Loucy (cell line): ENCODE measurements at regions not wholly inside any gene's neighbourhood (a gene's known extent, or its start where the extent isn't known, plus 50 kb on each side); places are given as distances from the start of the nearest gene placed in this dataset.

Experiments used
- H2AFZ ChIP-seq: fragments of 200-600 bp; sonication (generic); 2 replicates; pipeline ENCODE4 v1.6.0; 2016; ENCODE audit warnings: antibody characterized with exemption, mild to moderate bottlenecking, low read length, moderate library complexity
- H3F3A ChIP-seq: fragments of 200-600 bp; 2 replicates; pipeline ENCODE4 v1.6.0; 2016; ENCODE audit warnings: antibody characterized with exemption, low read depth, mild to moderate bottlenecking
- H3K27me3 ChIP-seq: fragments of 200-600 bp; sonication (generic); 2 replicates; pipeline ENCODE4 v1.6.1; 2014; ENCODE audit warnings: low read length, mild to moderate bottlenecking; ENCODE audit not compliant: insufficient read depth, poor library complexity, severe bottlenecking
- H3K36me3 ChIP-seq: fragments of 200-600 bp; sonication (generic); 2 replicates; pipeline ENCODE4 v1.6.1; 2016; ENCODE audit warnings: low read length; ENCODE audit not compliant: insufficient read depth
- H3K4me1 ChIP-seq: fragments of 200-600 bp; sonication (generic); 2 replicates; pipeline ENCODE4 v1.5.1; 2014; ENCODE audit warnings: low read length, mild to moderate bottlenecking; ENCODE audit not compliant: insufficient read depth, poor library complexity, severe bottlenecking
- H3K4me2 ChIP-seq: fragments of 200-600 bp; sonication (generic); 2 replicates; pipeline ENCODE4 v1.6.0; 2014; ENCODE audit warnings: antibody characterized with exemption, low read length, low read depth, mild to moderate bottlenecking; ENCODE audit not compliant: poor library complexity, severe bottlenecking
- H3K4me3 ChIP-seq: fragments of 200-600 bp; sonication (generic); 2 replicates; pipeline ENCODE4 v1.5.1; 2014; ENCODE audit warnings: low read length, mild to moderate bottlenecking, mixed read lengths; ENCODE audit not compliant: poor library complexity, severe bottlenecking
- H3K79me2 ChIP-seq: fragments of 200-600 bp; sonication (generic); 2 replicates; pipeline ENCODE4 v1.6.1; 2014; ENCODE audit warnings: low read length; ENCODE audit not compliant: insufficient read depth
- H3K9ac ChIP-seq: fragments of 200-600 bp; sonication (generic); 2 replicates; pipeline ENCODE4 v1.6.0; 2014; ENCODE audit warnings: mild to moderate bottlenecking, low read depth, low read length, moderate library complexity; ENCODE audit not compliant: poor library complexity, severe bottlenecking
- H3K9me2 ChIP-seq: fragments of 200-600 bp; sonication (generic); replicated peaks from 2 replicates; pipeline ENCODE4 v1.6.1; 2016; ENCODE audit warnings: low read depth, low read length, mixed read lengths
- H3K9me3 ChIP-seq: fragments of 200-600 bp; sonication (generic); 2 replicates; pipeline ENCODE4 v1.6.1; 2014; ENCODE audit warnings: mild to moderate bottlenecking, antibody characterized with exemption, low read length, low read depth; ENCODE audit not compliant: insufficient read depth
- H4K20me1 ChIP-seq: fragments of 200-600 bp; sonication (generic); 2 replicates; pipeline ENCODE4 v1.6.0; 2014; ENCODE audit warnings: antibody characterized with exemption, low read length, mild to moderate bottlenecking; ENCODE audit not compliant: insufficient read depth, poor library complexity, severe bottlenecking
- EZH2phosphoT487 ChIP-seq: fragments of 200-600 bp; IDR thresholded peaks from 2 replicates; pipeline ENCODE4 v1.6.1; 2018; ENCODE audit warnings: antibody characterized with exemption, mild to moderate bottlenecking, moderate library complexity, borderline replicate concordance
- TF ChIP-seq, protein P1 (sequence below): fragments of 200-600 bp; sonication (generic); conservative IDR thresholded peaks from 2 replicates; pipeline ENCODE4 v1.5.1; 2014; ENCODE audit warnings: mild to moderate bottlenecking, antibody characterized with exemption, low read length

DNA sequence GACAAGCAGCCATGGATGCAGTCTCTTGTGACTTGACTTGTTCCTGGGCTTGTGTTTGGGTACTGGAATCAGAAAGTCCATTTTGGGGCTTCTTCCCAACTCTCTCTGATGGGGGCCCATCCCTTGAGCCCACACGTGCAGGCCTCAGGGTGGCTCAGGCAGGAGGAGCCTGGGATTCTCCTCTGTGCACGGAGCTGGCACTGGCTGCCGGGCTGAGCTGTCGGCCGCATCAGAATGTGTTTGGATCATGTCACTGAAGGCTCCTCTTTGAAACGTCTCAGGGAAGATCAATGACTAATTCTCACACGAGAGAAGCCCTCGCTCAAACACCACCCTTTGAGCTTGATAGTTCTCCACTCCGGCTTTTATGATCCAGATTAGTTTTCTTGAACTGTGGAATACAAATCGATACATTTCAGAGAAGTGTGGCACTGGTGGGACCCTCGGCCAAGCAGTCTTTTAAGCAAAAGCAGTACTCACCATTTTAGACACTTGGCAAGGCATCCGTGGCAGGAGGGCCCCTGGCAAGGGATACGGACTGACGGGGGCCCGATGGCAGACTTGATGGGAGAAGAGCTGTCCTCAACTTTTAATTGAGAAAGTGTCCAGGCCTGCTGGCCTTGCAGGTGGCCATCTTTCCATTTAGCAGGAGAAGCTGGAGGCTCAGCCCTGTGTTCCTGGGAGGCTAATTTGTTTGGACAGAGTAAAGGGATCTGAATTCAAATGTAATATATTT lies 220.7 kb upstream of the C1orf174 start:
- no peak overlapping the region for H2AFZ ChIP-seq
- H4K20me1 ChIP-seq = no peaks in the 10 kb centered on the region
- no peaks in the 10 kb centered on the region for H3K27me3 ChIP-seq
- no peak overlapping the region for H3K4me3 ChIP-seq
- no peaks in the 10 kb centered on the region for H3K4me1 ChIP-seq
- H3K9ac ChIP-seq = no peak overlapping the region
- no peaks in the 10 kb centered on the region for H3K36me3 ChIP-seq
- H3K9me2 ChIP-seq = no peaks in the 10 kb centered on the region
- H3K4me2 ChIP-seq = no peak overlapping the region
- H3F3A ChIP-seq = no peaks in the 10 kb centered on the region
- TF ChIP-seq, protein P1, sequence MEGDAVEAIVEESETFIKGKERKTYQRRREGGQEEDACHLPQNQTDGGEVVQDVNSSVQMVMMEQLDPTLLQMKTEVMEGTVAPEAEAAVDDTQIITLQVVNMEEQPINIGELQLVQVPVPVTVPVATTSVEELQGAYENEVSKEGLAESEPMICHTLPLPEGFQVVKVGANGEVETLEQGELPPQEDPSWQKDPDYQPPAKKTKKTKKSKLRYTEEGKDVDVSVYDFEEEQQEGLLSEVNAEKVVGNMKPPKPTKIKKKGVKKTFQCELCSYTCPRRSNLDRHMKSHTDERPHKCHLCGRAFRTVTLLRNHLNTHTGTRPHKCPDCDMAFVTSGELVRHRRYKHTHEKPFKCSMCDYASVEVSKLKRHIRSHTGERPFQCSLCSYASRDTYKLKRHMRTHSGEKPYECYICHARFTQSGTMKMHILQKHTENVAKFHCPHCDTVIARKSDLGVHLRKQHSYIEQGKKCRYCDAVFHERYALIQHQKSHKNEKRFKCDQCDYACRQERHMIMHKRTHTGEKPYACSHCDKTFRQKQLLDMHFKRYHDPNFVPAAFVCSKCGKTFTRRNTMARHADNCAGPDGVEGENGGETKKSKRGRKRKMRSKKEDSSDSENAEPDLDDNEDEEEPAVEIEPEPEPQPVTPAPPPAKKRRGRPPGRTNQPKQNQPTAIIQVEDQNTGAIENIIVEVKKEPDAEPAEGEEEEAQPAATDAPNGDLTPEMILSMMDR = no peak
- TF ChIP-seq EZH2phosphoT487 = no peak
- H3K9me3 ChIP-seq = no peaks in the 10 kb centered on the region; the same call in 1 of the 2 replicates
- no peaks in the 10 kb centered on the region for H3K79me2 ChIP-seq

DNA sequence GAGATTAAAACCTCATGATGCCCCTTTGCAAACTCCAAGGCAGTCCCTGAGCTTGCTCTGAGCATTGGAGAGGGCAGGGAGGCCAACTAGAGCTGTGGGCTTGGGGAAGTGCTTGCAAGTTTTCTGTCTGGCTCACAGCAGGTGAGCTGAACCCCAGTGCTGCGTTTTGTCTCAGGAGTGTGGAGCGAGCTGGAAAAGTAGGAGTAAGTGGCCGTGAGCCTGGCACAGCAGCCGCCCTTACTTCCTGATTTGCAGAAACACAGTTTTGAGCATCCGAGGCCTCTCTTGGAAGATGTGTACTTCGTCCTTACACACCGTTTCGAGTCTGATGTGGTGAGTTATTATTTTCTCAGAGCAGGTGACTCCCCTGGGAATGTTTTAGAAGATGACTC lies 221.2 kb upstream of the C1orf174 start:
- no peak for TF ChIP-seq EZH2phosphoT487
- TF ChIP-seq, protein P1 = no peak
- Histone ChIP-seq H4K20me1 (no peaks in the 10 kb centered on the region), H3K4me1 (no peaks in the 10 kb centered on the region), H3K4me3 (no peak overlapping the region), H3K9me2 (no peaks in the 10 kb centered on the region), H3K9me3 (no peaks in the 10 kb centered on the region; the same call in 1 of the 2 replicates), H3K9ac (no peak overlapping the region), H3F3A (no peaks in the 10 kb centered on the region), H3K36me3 (no peaks in the 10 kb centered on the region), H3K27me3 (no peaks in the 10 kb centered on the region), H3K79me2 (no peaks in the 10 kb centered on the region), H2AFZ (no peak overlapping the region), H3K4me2 (no peak overlapping the region)

DNA sequence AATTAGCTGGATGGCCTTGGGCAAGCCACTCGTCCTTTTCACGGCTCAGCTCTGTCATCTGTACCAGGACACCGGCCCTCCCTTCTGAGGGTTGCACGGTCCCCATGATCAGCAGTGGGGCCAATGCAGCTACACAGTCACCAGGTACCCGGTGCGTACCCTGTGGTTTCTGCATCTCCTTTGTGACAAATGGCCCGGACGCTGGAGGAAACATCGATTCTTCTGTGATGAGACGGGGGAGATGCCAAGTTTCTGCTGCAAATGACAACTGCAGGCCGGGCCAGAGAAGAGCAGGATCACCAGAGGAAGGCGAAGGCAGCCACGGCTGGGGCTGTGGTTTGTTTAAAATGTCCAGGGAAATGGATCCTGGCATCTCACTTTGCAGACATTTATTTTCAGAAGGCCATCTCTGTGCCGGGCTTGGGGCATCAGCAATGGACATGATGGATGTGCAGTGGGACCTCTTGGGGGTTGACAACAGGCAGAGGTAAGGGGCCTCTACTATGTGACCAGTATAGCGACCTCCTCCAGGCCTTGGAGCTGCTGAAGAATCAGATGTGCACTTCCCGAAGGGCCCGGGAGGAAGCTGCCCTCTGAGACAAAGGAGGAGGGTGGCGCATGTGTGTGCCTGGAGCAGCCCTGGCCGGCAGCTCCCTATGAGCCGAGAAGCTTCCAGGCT lies 221.9 kb upstream of the C1orf174 start:
- Histone ChIP-seq H3K27me3 (no peaks in the 10 kb centered on the region), H3K9me2 (no peaks in the 10 kb centered on the region), H3K9me3 (no peaks in the 10 kb centered on the region; the same call in 1 of the 2 replicates)

More for the DNA sequence above, 221.9 kb upstream of the C1orf174 start:
- H4K20me1 ChIP-seq = no peaks in the 10 kb centered on the region
- TF ChIP-seq, protein P1 = no peak
- no peak for TF ChIP-seq EZH2phosphoT487
- H3K36me3 ChIP-seq = no peaks in the 10 kb centered on the region
- H3K4me2 ChIP-seq = no peak overlapping the region
- no peaks in the 10 kb centered on the region for H3K4me1 ChIP-seq
- H3K79me2 ChIP-seq = no peaks in the 10 kb centered on the region
- H3K4me3 ChIP-seq = no peak overlapping the region
- no peaks in the 10 kb centered on the region for H3F3A ChIP-seq
- H2AFZ ChIP-seq = no peak overlapping the region
- no peak overlapping the region for H3K9ac ChIP-seq
